Activated effector memory CD4-positive, alpha-beta T cell treated with Interleukin-2 at 50 U/mL for 16 hours (primary cell): ENCODE measurements at regions not wholly inside any gene's neighbourhood (a gene's known extent, or its start where the extent isn't known, plus 50 kb on each side); places are given as distances from the start of the nearest gene placed in this dataset.

ENCODE experiments used
- DNase-seq: peaks from one replicate; pipeline ENCODE4 v3.0.0-alpha.2; 2020

- no peak for DNase-seq
Measured at GRCh38 chr11:127925475-127925874, 661.9 kb downstream of the ETS1 start.

DNA sequence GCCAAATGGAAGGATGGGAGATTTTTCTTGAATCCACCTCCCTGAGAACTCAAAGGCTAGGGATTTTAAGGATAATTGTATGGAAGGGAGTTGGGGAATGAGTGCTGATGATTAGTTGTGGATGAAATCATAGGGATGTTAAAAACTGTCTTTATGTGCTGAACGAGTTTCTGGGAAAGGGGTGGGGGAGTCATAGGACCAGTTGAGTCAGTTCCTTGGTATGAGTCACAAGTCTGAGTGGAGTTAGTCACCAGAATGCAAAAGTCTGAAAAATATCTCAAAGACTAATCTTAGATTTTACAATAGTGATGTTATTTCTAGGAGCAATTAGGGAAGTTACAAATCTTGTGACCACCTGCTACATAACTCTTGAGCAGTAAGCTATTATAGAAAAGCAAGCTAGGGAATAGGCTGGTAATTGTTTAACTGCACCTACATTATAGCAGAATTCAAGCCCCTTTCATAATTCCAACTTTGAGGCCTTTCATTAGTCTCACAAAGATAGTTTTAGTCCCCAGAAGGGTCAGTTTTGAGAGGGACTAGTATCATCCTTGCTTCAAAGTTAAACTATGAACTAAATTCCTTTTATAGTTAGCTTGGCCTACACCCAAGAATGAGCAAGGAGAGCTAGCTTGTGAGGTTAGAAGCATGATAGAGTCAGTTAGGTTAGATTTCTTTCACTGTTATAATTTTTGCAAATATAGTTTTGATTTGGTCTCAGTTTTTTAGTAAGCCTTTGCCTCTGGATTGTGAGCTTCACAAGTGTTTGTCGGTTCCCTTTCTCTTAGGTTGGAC, 668.0 kb downstream of the ETS1 start:
- no peak for DNase-seq

GRCh38 chr11:127902382-127902781, 685.0 kb downstream of the ETS1 start:
- DNase-seq = no peak

- no peak for DNase-seq
Measured at GRCh38 chr11:127898422-127899365, 688.7 kb downstream of the ETS1 start.

- no peak for DNase-seq
Measured at GRCh38 chr11:127895776-127896175, 691.6 kb downstream of the ETS1 start.

GRCh38 chr11:127894316-127894715, 693.0 kb downstream of the ETS1 start:
- no peak for DNase-seq

- no peak for DNase-seq
Measured at GRCh38 chr11:127890030-127890615, 697.2 kb downstream of the ETS1 start.

DNA sequence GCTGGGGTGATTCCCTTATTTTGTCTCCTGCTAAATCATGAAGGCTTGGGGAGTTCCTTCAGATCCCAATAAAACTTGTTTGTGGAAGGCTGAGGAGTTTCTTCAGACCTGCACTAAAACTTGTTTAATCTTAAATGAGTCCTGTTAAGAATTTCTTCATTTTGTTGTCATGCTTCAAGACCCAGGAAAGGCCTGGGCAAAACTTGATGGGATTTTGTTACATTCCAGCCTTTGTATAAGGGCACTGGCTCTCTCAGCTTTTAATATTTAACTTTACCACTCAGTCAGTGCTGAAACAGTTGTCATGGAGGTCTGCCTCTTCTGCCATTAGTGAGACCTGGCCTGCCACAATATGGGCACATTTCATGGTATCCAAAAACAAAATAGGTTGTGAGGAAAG, 699.0 kb downstream of the ETS1 start:
- DNase-seq = no peak

- DNase-seq = no peak
Measured at GRCh38 chr11:127875131-127875530, 712.2 kb downstream of the ETS1 start.

DNA sequence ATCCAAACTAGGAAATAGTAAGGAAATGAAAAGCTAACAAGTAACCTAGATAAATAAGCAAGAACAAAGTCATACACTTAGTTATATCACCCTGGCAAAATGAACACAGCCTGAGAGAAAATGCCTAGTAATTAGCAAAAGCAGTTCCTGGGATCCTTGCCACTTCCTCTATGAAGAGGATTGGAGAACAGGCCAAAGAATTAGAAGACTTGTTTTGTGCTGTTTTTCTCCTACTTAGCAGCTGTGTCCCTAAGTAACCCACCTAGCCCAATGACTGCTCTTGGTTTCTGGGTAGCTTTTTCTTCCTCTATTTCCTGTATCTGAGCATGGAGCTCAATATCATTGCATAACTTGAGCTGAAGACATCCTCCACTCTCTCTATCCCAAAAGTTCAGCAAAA, 713.9 kb downstream of the ETS1 start:
- no peak for DNase-seq

GRCh38 chr11:127866109-127866508, 721.2 kb downstream of the ETS1 start:
- DNase-seq = no peak

GRCh38 chr11:127864861-127865260, 722.5 kb downstream of the ETS1 start:
- DNase-seq = no peak

DNA sequence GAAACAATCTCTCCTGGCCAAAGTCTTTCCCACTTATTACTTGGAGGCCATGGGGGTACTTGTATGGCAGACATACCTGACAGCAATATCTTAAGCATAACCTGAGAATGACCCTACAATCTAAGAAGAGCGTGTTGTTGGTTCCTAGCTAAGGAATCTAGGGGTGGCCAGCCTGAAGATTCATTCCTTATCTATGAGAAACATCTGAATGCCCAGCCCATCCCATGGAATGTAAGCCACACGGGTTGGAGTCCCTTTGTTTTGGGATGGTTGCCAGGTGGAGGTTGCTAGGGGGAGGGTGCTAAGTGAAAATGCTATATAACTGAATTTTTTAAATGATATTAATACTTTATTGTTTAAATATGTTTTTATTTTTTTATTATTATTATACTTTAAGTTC, 725.0 kb downstream of the ETS1 start:
- DNase-seq = no peak

DNA sequence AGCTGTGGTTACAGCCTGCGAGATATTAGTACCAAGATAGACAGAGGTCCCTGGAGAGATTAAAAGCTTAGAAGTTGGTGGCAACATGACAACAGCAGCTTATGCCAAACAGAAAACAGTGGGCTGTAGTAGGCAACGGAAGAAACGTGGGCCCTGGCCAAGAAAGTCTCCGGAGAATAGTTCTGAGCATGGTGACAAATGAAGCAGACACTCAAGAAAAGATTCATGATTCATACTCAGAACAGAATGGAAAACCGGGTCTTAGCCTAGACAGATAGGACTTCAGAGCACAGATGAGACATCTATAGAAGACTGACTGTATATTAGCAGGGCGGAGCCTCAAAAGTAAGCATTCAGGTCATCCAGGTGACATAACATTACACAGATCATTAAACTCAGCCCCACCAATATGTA, 727.4 kb downstream of the ETS1 start:
- DNase-seq = no peak

GRCh38 chr11:127844876-127845275, 742.5 kb downstream of the ETS1 start:
- DNase-seq = no peak

DNA sequence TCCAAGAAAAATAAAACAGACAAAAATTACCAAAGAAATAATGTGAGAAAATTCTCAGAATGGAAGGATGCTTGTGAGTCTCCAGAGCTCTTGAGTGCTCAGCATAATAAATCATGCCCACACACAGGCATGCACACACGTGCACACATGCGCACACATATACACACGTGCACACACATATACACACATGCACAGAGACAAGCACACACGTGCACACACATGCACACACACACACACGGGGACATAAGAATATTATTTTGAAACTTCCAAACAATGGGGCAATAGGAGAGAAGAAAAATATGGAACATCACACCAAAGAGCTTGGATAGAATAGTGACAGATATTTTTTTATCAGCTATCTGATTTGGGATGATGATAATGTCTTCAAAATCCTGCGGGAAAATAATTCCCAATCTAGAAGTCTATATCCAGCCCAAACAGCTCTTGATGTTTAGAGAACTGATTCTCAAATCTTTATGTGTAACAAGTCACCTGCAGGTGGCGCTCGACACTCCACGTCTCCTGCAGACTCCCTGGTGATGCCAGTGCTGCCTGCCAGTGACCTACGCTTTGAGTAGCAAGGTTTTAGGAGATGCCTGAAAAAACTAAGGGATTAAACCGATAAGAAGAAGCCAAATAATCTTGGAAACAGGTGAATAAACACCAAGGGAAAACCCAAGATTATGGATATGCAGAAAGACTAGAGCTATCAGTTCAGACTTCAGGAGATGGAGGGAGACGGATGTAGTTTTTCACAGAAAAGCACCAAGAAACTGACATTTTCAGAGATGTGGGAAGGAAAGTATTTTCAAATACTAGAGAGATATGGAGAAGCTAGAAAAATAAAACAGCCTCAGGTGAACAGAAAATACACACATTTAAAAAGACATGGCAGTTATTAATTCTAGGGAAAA, 743.6 kb downstream of the ETS1 start:
- peak; percentile 14 for DNase-seq

GRCh38 chr11:127825183-127825582, 762.2 kb downstream of the ETS1 start:
- DNase-seq = no peak

DNA sequence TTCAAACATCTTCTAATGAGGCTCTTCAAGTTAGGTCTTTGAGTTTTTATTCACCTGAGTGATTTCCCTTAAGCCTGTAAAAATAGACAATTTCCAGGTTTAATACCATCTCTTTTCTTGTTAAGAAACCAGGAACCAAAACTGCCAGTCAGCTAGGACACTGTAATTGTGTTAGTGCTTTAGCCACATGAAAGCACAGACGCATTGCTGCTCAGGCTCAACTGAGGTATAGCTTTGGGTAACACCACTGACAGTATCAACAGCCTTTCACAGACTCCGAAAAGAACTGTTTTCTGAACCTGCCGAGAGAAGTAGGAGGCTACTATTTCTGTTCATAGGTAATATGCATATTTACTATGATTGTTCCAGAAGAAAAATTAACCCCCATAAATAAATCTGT, 768.7 kb downstream of the ETS1 start:
- DNase-seq = no peak

GRCh38 chr11:127816962-127817361, 770.4 kb downstream of the ETS1 start:
- DNase-seq = no peak

DNA sequence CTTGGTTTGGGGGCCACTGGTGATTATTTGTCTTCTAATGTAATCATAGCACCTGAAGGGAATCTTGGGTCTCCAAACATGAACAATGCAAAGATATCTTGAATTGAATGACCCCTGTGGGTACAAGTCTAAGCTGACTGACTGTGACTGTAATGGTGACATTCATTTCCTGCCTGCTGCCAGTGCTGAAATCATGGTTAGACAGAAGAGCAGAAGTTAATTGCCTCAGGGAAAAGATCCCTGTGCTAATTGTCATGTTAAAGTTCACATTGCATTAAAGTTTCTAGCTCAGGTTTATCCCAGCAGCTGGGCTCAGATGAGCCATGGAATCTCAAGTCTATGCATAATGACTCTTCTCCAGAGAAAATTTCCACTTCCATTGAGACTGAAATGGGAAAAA, 772.0 kb downstream of the ETS1 start:
- no peak for DNase-seq

GRCh38 chr11:127806501-127806900, 780.9 kb downstream of the ETS1 start:
- DNase-seq = no peak

GRCh38 chr11:127805771-127806170, 781.6 kb downstream of the ETS1 start:
- DNase-seq = no peak
